A549 (cell line): ENCODE measurements at regions not wholly inside any gene's neighbourhood (a gene's known extent, or its start where the extent isn't known, plus 50 kb on each side); places are given as distances from the start of the nearest gene placed in this dataset.

Experiments
- BCL3 ChIP-seq: fragments of >200 bp; sonication (Bioruptor Twin); formaldehyde crosslinking; IDR thresholded peaks from 3 replicates; pipeline ENCODE4 v1.6.1; 2016
- CEBPB ChIP-seq, 2 experiments: fragments of >200 bp in 1 of 2; sonication (Bioruptor Twin) in 1 of 2; formaldehyde crosslinking in 1 of 2; IDR thresholded peaks; 2 replicates each; pipeline ENCODE4 v1.6.1; 2012 to 2016
- EP300 ChIP-seq, 2 experiments: fragments of >200 bp; sonication (Bioruptor Twin); formaldehyde crosslinking; IDR thresholded peaks; 2 replicates in 1 of 2; 3 replicates in 1 of 2; pipeline ENCODE4 v1.6.1; 2016 to 2017
- FOSB ChIP-seq: fragments of 250-450 bp; sonication (Bioruptor Pico); IDR thresholded peaks from 2 replicates; pipeline ENCODE4 v1.5.0; 2020; ENCODE audit warnings: mild to moderate bottlenecking, moderate library complexity
- MAFK ChIP-seq: fragments of 450-650 bp; IDR thresholded peaks from 2 replicates; pipeline ENCODE4 v1.6.1; 2014; ENCODE audit not compliant: partially characterized antibody
- MAZ ChIP-seq: fragments of 150-350 bp; IDR thresholded peaks from 2 replicates; pipeline ENCODE4 v1.6.1; 2014; ENCODE audit warnings: antibody characterized with exemption, low read depth, low read length, borderline replicate concordance
- PHF8 ChIP-seq: fragments of 200-600 bp; sonication (generic); IDR thresholded peaks from 2 replicates; pipeline ENCODE4 v1.6.1; 2016; ENCODE audit warnings: low read depth, mild to moderate bottlenecking, antibody characterized with exemption, moderate library complexity, borderline replicate concordance
- POLR2A ChIP-seq: IDR thresholded peaks from 2 replicates; pipeline ENCODE4 v1.6.1; 2012; ENCODE audit warnings: mild to moderate bottlenecking, low read length
- RAD21 ChIP-seq, 2 experiments: fragments of >200 bp in 1 of 2; sonication (Bioruptor Twin) in 1 of 2; formaldehyde crosslinking in 1 of 2; IDR thresholded peaks in 1 of 2; conservative IDR thresholded peaks in 1 of 2; 2 replicates in 1 of 2; 3 replicates in 1 of 2; pipeline ENCODE4 v1.6.1; 2012 to 2018; ENCODE audit warnings: inconsistent platforms in 1 of 2
- REST ChIP-seq: fragments of 200-600 bp; sonication (generic); IDR thresholded peaks from 2 replicates; pipeline ENCODE4 v1.6.1; 2016; ENCODE audit warnings: antibody characterized with exemption, mild to moderate bottlenecking, moderate library complexity
- SMC3 ChIP-seq: fragments of >200 bp; sonication (Bioruptor Twin); formaldehyde crosslinking; IDR thresholded peaks from 3 replicates; pipeline ENCODE4 v1.6.1; 2018; ENCODE audit warnings: inconsistent platforms
- TF ChIP-seq, protein P1 (sequence below): fragments of >200 bp; sonication (Bioruptor Twin); formaldehyde crosslinking; IDR thresholded peaks from 3 replicates; pipeline ENCODE4 v1.5.1; 2016
- TF ChIP-seq, protein P2 (sequence below): fragments of 450-650 bp; IDR thresholded peaks from 2 replicates; pipeline ENCODE4 v1.6.1; 2014; ENCODE audit warnings: antibody characterized with exemption

DNA sequence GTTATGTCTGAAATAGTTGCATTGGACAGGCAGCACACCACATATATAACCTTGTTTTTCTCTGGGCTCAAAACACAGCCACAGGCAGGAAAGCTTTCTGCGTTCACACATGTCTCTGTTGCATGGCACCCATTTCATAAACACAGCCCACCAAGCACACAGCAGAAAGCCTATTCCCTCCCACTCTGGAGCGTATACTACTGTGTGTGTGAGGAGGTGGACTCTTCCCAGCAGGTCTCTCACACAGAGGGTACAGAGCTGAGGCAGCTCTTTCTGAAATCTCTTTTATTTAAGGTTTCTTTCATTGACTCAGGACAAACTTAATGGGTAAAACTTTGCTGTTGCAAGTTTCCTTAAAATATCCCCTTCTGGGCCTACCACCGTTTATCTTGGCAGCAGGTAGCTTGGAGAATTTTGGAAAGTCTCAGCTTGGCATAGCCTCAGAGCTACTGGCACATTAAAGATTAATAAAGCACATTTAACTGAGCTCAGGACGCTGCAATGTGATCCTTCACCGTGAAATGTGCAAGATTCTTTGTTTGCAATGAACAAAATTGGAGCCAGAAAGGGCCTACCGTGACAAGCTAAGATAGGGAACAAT, 105.1 kb upstream of the NCKAP5 start:
- TF ChIP-seq POLR2A (no peak), MAZ (no peak), REST (no peak), FOSB (CRISPR knock-in tag) (no peak), PHF8 (no peak), EP300 (IDR thresholded peaks at IDR 0.05) (no peak), RAD21 (conservative IDR thresholded peaks at IDR 0.05 in 1 of 2, IDR thresholded peaks at IDR 0.05 in 1 of 2) (no peak), MAFK (no peak), BCL3 (no peak), CEBPB (IDR thresholded peaks at IDR 0.05) (no peak), SMC3 (no peak)
- TF ChIP-seq, protein P1, sequence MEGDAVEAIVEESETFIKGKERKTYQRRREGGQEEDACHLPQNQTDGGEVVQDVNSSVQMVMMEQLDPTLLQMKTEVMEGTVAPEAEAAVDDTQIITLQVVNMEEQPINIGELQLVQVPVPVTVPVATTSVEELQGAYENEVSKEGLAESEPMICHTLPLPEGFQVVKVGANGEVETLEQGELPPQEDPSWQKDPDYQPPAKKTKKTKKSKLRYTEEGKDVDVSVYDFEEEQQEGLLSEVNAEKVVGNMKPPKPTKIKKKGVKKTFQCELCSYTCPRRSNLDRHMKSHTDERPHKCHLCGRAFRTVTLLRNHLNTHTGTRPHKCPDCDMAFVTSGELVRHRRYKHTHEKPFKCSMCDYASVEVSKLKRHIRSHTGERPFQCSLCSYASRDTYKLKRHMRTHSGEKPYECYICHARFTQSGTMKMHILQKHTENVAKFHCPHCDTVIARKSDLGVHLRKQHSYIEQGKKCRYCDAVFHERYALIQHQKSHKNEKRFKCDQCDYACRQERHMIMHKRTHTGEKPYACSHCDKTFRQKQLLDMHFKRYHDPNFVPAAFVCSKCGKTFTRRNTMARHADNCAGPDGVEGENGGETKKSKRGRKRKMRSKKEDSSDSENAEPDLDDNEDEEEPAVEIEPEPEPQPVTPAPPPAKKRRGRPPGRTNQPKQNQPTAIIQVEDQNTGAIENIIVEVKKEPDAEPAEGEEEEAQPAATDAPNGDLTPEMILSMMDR, result no peak
- TF ChIP-seq, protein P2, sequence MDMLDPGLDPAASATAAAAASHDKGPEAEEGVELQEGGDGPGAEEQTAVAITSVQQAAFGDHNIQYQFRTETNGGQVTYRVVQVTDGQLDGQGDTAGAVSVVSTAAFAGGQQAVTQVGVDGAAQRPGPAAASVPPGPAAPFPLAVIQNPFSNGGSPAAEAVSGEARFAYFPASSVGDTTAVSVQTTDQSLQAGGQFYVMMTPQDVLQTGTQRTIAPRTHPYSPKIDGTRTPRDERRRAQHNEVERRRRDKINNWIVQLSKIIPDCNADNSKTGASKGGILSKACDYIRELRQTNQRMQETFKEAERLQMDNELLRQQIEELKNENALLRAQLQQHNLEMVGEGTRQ, result no peak
